MCF 10A (cell line): ENCODE measurements at regions not wholly inside any gene's neighbourhood (a gene's known extent, or its start where the extent isn't known, plus 50 kb on each side); places are given as distances from the start of the nearest gene placed in this dataset.

ENCODE experiments used
- BruUV-seq: library from RNA; stranded (reverse); fragments of 400-500 nt; replicated peaks from 2 replicates; lab custom pipeline; 2021; lab: Mats Ljungman, UMichigan
- CTCF ChIA-PET: fragments of 300-600 bp; sonication (Branson Sonifier 250); formaldehyde crosslinking; extraction: SDS; loops from one replicate; lab custom pipeline; 2021; ENCODE audit warnings: antibody characterized with exemption, inconsistent platforms; lab: Yijun Ruan, JAX
- POLR2A ChIA-PET: fragments of 300-600, 350-650 bp; sonication (Branson Sonifier 250); formaldehyde crosslinking; extraction: SDS; loops from one replicate; lab custom pipeline; 2020; ENCODE audit warnings: antibody characterized with exemption, inconsistent platforms; lab: Yijun Ruan, JAX
- DNase-seq: peaks from one replicate; pipeline ENCODE4 v3.0.0-alpha.2; 2018; ENCODE audit not compliant: unreplicated experiment
- H3K27ac Mint-ChIP-seq: one replicate; pipeline ENCODE4 v1.8.0; 2022; ENCODE audit warnings: mild to moderate bottlenecking, low read depth, mixed read lengths; ENCODE audit not compliant: unreplicated experiment
- H3K27me3 Mint-ChIP-seq: one replicate; pipeline ENCODE4 v1.8.0; 2022; ENCODE audit warnings: mixed read lengths; ENCODE audit not compliant: insufficient read depth, unreplicated experiment
- H3K36me3 Mint-ChIP-seq: one replicate; pipeline ENCODE4 v1.8.0; 2022; ENCODE audit warnings: mild to moderate bottlenecking, moderate library complexity, mixed read lengths; ENCODE audit not compliant: insufficient read depth, unreplicated experiment
- H3K4me1 Mint-ChIP-seq: one replicate; pipeline ENCODE4 v1.8.0; 2022; ENCODE audit warnings: mixed read lengths; ENCODE audit not compliant: insufficient read depth, unreplicated experiment
- H3K4me3 Mint-ChIP-seq: one replicate; pipeline ENCODE4 v1.8.0; 2022; ENCODE audit warnings: mild to moderate bottlenecking, moderate library complexity, mixed read lengths; ENCODE audit not compliant: unreplicated experiment
- H3K9me3 Mint-ChIP-seq: one replicate; pipeline ENCODE4 v1.8.0; 2022; ENCODE audit warnings: mixed read lengths; ENCODE audit not compliant: unreplicated experiment
- CTCF ChIP-seq: fragments of 200-600 bp; IDR thresholded peaks from one replicate; pipeline ENCODE4 v1.8.0; 2022; ENCODE audit warnings: antibody characterized with exemption, mild to moderate bottlenecking; ENCODE audit not compliant: unreplicated experiment
- intact Hi-C: fragments of 100-400 bp; cut with micrococcal nuclease; formaldehyde crosslinking; loops from 2 replicates; pipeline ENCODE4 v1.14.1; 2022

DNA sequence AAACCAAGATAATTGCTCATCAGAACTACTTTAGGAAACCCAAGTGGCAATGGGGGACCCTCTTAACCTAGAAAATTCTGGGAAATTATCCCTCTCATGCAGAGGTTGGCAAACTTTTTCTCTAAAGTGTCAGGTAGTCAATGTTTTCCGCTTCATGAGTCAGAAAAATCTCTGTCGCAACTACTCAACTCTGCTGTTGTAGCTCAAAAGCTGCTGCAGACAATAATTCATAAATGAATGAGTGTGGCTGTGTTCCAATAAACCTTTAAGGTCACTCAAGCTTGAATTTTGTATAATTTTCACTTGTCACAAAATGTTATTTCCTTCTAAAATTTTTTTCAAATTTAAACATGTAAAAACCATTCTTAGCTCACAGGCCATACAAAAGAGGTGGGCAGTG lies 193.4 kb upstream of the MID1 start:
- BruUV-seq, result no TSS peak
- no peaks in the 10 kb centered on the region for H3K9me3 Mint-ChIP-seq
- no peak for TF ChIP-seq CTCF
- no peak overlapping the region for H3K27ac Mint-ChIP-seq
- intact Hi-C loops, result no loop called here
- no peak overlapping the region for H3K4me3 Mint-ChIP-seq
- peaks cover 12% of the 10 kb centered on the region for H3K27me3 Mint-ChIP-seq
- POLR2A ChIA-PET, result no interaction called here
- no peaks in the 10 kb centered on the region for H3K4me1 Mint-ChIP-seq
- CTCF ChIA-PET, result no interaction called here
- peak; percentile 26 for DNase-seq
- no peaks in the 10 kb centered on the region for H3K36me3 Mint-ChIP-seq

DNA sequence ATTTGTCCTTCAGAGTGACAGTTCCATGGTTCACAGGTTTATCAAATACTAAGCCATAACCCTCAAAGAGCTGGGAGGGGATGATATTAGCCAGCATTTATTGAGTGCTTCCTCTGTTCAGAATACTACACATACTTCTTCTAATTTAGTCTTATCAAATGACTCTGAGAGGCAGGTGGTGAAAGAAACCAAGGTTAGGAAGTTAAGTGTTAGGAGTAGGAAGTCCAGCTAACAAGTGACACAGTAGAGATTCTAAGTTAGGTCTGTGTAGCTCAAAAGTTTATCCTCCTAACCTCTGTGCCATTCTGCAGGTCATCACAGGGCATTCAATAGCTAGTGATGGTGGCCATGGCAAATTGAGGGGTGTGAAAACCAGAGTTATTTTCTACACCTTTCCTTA lies 198.3 kb upstream of the MID1 start:
- no peaks in the 10 kb centered on the region for H3K4me1 Mint-ChIP-seq
- intact Hi-C loops, result no loop called here
- ChIA-PET CTCF (interaction anchor here (0.9 kb wide), 1 partner anchor 282 kb away, joined by 3 read pairs; no protein-coding TSS in a partner anchor), POLR2A (no interaction called here)
- H3K36me3 Mint-ChIP-seq, result no peaks in the 10 kb centered on the region
- H3K4me3 Mint-ChIP-seq, result no peak overlapping the region
- no peak for DNase-seq
- no peak overlapping the region for H3K27ac Mint-ChIP-seq
- no peaks in the 10 kb centered on the region for H3K9me3 Mint-ChIP-seq
- no peaks in the 10 kb centered on the region for H3K27me3 Mint-ChIP-seq
- TF ChIP-seq CTCF, result no peak
- BruUV-seq, result no TSS peak

GRCh38 chrX:10819973-10820372 lies 199.6 kb upstream of the MID1 start:
- Mint-ChIP-seq H3K27me3 (peaks cover 6% of the 10 kb centered on the region), H3K4me1 (no peaks in the 10 kb centered on the region), H3K4me3 (no peak overlapping the region), H3K36me3 (no peaks in the 10 kb centered on the region), H3K9me3 (no peaks in the 10 kb centered on the region), H3K27ac (no peak overlapping the region)
- no peak for TF ChIP-seq CTCF
- DNase-seq, result no peak
- no TSS peak for BruUV-seq
- intact Hi-C loops, result no loop called here
- CTCF ChIA-PET, result interaction anchor here (0.7 kb wide), 1 partner anchor 630 kb away, joined by 3 read pairs; no protein-coding TSS in a partner anchor
- POLR2A ChIA-PET, result no interaction called here

GRCh38 chrX:10821293-10821692 lies 200.9 kb upstream of the MID1 start:
- TF ChIP-seq CTCF, result no peak
- BruUV-seq, result no TSS peak
- CTCF ChIA-PET, result no interaction called here
- H3K27ac Mint-ChIP-seq, result no peak overlapping the region
- intact Hi-C loops, result no loop called here
- no peaks in the 10 kb centered on the region for H3K4me1 Mint-ChIP-seq
- no peak for DNase-seq
- no peaks in the 10 kb centered on the region for H3K36me3 Mint-ChIP-seq
- POLR2A ChIA-PET, result interaction anchor here (0.7 kb wide), 1 partner anchor 563 kb away, joined by 3 read pairs; no protein-coding TSS in a partner anchor
- H3K4me3 Mint-ChIP-seq, result no peak overlapping the region
- peaks cover 15% of the 10 kb centered on the region for H3K27me3 Mint-ChIP-seq
- no peaks in the 10 kb centered on the region for H3K9me3 Mint-ChIP-seq
